ENCODE measurements at regions not wholly inside any gene's neighbourhood (a gene's known extent, or its start where the extent isn't known, plus 50 kb on each side); places are given as distances from the start of the nearest gene placed in this dataset.

GRCh38 chr10:33776419-33777070 lies 442.1 kb upstream of the NRP1 start:
- H3K4me1 ChIP-seq: no peaks in the 10 kb centered on the region
- H3K27me3 ChIP-seq: no peaks in the 10 kb centered on the region
- TF ChIP-seq CTCF (IDR thresholded peaks at IDR 0.05) (no peak), EP300 (IDR thresholded peaks at IDR 0.05; ENCODE audit: low read depth) (no peak), POLR2AphosphoS5 (IDR thresholded peaks at IDR 0.05) (no peak), POLR2A (IDR thresholded peaks at IDR 0.05) (no peak)
- no peak overlapping the region for H3K27ac ChIP-seq
- no peak for DNase-seq
- H3K36me3 ChIP-seq: no peaks in the 10 kb centered on the region
- no peak overlapping the region for H3K4me3 ChIP-seq
- intact Hi-C loops (cut with DNase I; ENCODE audit: low total_unique reads) (no loop called here), in situ Hi-C loops (cut with MboI; ENCODE audit: low pct_ligation_motif_present in 1 of 4, low pct_unique_long_range_greater_than_20kb in 1 of 4, low sequenced_read_pairs in 3 of 4) (no loop called here)
- 84 to 96% methylated on average over 2 of the region's 2 CpGs for WGBS, 2 donors (ENCODE audit: low coverage in 1 of 2)
- no peaks in the 10 kb centered on the region for H3K9me3 ChIP-seq

GRCh38 chr10:33774857-33775256 lies 440.4 kb upstream of the NRP1 start:
- in situ Hi-C loops (cut with MboI; ENCODE audit: low pct_ligation_motif_present in 1 of 4, low pct_unique_long_range_greater_than_20kb in 1 of 4, low sequenced_read_pairs in 3 of 4): no loop called here
- Histone ChIP-seq H3K36me3 (no peaks in the 10 kb centered on the region), H3K27me3 (no peaks in the 10 kb centered on the region), H3K4me3 (no peak overlapping the region), H3K4me1 (no peaks in the 10 kb centered on the region), H3K9me3 (no peaks in the 10 kb centered on the region), H3K27ac (no peak overlapping the region)
- intact Hi-C loops (cut with DNase I; ENCODE audit: low total_unique reads): no loop called here
- TF ChIP-seq POLR2A (IDR thresholded peaks at IDR 0.05): no peak
- no peak for TF ChIP-seq CTCF (IDR thresholded peaks at IDR 0.05)
- no peak for TF ChIP-seq POLR2AphosphoS5 (IDR thresholded peaks at IDR 0.05)
- no peak for TF ChIP-seq EP300 (IDR thresholded peaks at IDR 0.05; ENCODE audit: low read depth)
- WGBS, 2 donors (ENCODE audit: low coverage in 1 of 2): 86 to 88% methylated on average over 3 to 4 of the region's 4 CpGs
- DNase-seq: no peak

- 90 to 96% methylated on average over 4 to 21 of the region's 21 CpGs for WGBS, 2 donors (ENCODE audit: low coverage in 1 of 2)
- no peaks in the 10 kb centered on the region for H3K4me1 ChIP-seq
- no peak for DNase-seq
- intact Hi-C loops (cut with DNase I; ENCODE audit: low total_unique reads) (no loop called here), in situ Hi-C loops (cut with MboI; ENCODE audit: low pct_ligation_motif_present in 1 of 4, low pct_unique_long_range_greater_than_20kb in 1 of 4, low sequenced_read_pairs in 3 of 4) (no loop called here)
- no peak overlapping the region for H3K27ac ChIP-seq
- no peaks in the 10 kb centered on the region for H3K27me3 ChIP-seq
- H3K9me3 ChIP-seq: no peaks in the 10 kb centered on the region
- H3K36me3 ChIP-seq: no peaks in the 10 kb centered on the region
- TF ChIP-seq EP300 (IDR thresholded peaks at IDR 0.05; ENCODE audit: low read depth) (no peak), POLR2AphosphoS5 (IDR thresholded peaks at IDR 0.05) (no peak), CTCF (IDR thresholded peaks at IDR 0.05) (no peak), POLR2A (IDR thresholded peaks at IDR 0.05) (no peak)
- H3K4me3 ChIP-seq: no peak overlapping the region
Observed at GRCh38 chr10:33773886-33774480, 439.5 kb upstream of the NRP1 start.

- WGBS, 2 donors (ENCODE audit: low coverage in 1 of 2): 58% methylated on average over 4 of the region's 4 CpGs; no CpG with 5 or more reads in 1 of the 2 donors
- intact Hi-C loops (cut with DNase I; ENCODE audit: low total_unique reads): no loop called here
- no peak overlapping the region for H3K4me3 ChIP-seq
- DNase-seq: no peak
- no peaks in the 10 kb centered on the region for H3K9me3 ChIP-seq
- H3K36me3 ChIP-seq: no peaks in the 10 kb centered on the region
- no peaks in the 10 kb centered on the region for H3K4me1 ChIP-seq
- H3K27ac ChIP-seq: no peak overlapping the region
- H3K27me3 ChIP-seq: no peaks in the 10 kb centered on the region
- no peak for TF ChIP-seq POLR2AphosphoS5 (IDR thresholded peaks at IDR 0.05)
- no peak for TF ChIP-seq CTCF (IDR thresholded peaks at IDR 0.05)
- TF ChIP-seq POLR2A (IDR thresholded peaks at IDR 0.05): no peak
- no peak for TF ChIP-seq EP300 (IDR thresholded peaks at IDR 0.05; ENCODE audit: low read depth)
- in situ Hi-C loops (cut with MboI; ENCODE audit: low pct_ligation_motif_present in 1 of 4, low pct_unique_long_range_greater_than_20kb in 1 of 4, low sequenced_read_pairs in 3 of 4): no loop called here
Observed at GRCh38 chr10:33773253-33773573, 438.7 kb upstream of the NRP1 start.
